ENCODE measurements at regions not wholly inside any gene's neighbourhood (a gene's known extent, or its start where the extent isn't known, plus 50 kb on each side); places are given as distances from the start of the nearest gene placed in this dataset.

DNA sequence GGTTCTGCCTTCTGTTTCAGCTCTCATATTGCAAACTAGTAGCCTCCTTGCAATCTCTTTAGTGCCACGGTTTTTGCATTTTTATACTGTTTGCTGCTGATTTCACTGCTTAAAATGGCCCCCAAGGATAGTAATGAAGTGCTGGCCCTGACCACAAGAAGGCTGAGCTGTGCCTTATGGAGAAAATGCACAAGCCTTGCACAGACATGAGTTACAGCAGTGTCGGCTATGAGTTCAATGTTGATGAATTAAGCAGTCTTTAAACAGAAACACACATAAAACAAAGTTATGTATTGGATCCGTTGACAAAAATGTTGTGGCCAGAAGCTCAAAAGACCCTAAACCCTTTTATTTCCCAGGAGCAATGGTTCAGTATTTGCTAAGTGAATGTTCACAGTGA, 210.6 kb upstream of the DYNLRB2 start:
- TF ChIP-seq CTCF (IDR thresholded peaks at IDR 0.05) (no peak), POLR2AphosphoS5 (IDR thresholded peaks at IDR 0.05) (no peak), POLR2A (IDR thresholded peaks at IDR 0.05) (no peak)
